ENCODE measurements at regions not wholly inside any gene's neighbourhood (a gene's known extent, or its start where the extent isn't known, plus 50 kb on each side); places are given as distances from the start of the nearest gene placed in this dataset.
"Not testable (repeated sequence)": the region's sequence is repeated elsewhere in the genome, so short reads cannot be mapped to it uniquely, and the experiment has no call there.

DNA sequence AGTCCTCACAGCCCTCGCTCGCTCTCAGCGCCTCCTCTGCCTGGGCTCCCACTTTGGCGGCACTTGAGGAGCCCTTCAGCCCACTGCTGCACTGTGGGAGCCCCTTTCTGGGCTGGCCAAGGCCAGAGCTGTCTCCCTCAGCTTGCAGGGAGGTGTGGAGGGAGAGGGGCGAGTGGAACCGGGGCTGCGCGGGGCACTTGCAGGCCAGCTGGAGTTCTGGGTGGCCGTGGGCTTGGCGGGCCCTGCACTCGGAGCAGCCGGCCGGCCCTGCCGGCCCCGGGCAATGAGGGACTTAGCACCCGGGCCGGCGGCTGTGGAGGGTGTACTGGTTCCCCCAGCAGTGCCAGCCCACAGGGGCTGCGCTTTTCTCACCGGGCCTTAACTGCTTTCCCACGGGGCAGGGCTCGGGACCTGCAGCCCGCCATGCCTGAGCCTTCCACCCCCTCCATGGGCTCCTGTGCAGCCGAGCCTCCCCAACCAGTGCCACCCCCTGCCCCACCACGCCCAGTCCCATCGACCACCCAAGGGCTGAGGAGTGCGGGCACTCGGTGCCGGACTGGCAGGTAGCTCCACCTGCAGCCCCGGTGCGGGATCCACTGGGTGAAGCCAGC lies 584.1 kb upstream of the KLF12 start:
- DNase-seq, ATAC-seq: not testable (repeated sequence)

DNA sequence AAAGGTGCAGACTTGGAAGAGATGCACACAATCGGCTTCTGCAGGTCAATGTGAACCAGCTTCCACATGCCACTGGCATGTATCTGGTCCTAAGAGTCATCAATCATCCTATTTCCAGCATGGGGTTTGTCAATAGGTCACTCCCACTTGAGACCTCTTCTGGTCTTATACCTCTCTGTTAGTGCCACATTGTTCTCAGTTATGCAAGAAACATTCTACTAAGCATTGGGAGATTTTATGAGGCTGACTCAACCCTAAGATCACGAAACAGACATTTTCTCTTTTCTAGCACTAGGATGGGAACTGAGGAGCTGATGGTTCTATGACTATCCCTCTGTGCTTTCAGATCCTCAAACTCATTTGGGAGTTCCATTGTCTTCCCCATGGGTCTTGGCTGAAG lies 581.5 kb upstream of the KLF12 start:
- no peak for ATAC-seq
- DNase-seq: no peak

DNA sequence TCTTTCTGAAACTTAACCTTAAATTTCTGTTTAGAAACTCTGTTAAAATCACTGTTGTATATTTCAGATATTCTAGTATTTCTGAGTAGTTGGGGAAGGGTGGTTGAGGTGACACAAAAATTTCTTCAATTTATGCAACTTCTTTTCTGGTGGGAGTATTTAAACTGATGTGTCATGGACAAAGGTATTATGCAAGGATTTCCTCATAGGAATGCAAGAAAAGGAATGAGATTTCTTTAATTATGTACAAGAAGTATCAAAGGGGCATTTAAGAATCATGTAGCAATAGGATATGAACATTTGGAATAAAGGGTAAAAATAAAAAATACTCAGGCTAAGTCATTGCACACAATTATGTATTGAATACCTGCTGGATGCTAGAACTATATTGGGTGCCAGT lies 575.8 kb upstream of the KLF12 start:
- ATAC-seq (no peak), DNase-seq (no peak)

DNA sequence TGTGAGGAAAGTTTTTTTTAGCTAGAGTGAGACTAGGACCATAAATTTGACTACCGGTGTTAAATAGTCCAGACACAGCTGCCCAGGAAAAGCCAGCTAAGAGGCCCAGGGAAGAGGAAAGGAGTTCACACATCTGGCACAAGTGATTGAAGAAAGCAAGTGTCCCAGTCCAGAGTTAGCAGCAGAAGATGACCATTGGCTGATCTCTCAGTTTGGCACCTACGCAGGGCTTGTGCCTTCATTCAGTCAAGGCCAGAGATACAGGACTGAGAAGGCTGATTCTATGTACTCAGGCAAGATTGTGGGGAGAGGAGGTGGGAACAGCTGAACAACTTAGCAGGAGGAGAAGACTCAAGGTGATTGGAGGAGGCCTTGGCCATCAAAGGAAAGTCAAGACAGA lies 575.0 kb upstream of the KLF12 start:
- no peak for DNase-seq
- ATAC-seq: no peak

DNA sequence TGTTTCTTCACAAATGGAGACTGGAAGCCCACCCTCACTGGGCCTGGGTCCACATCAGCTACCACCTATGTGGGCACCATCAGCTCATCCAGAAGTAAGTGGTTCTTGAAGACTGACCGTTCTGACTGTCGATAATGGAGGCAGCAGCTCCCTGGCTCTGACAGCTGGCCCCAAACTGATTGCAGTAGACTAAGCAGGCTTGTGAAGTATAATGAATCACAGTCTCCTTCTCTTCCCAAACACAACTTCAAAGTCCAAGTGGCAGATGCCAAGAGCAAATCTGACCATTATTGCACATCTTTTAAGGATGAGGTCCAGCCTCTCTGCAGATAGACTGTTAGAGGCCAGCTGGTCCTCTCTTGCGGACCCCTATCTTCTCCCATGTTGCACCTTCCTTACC lies 574.4 kb upstream of the KLF12 start:
- DNase-seq (no peak), ATAC-seq (no peak)

DNA sequence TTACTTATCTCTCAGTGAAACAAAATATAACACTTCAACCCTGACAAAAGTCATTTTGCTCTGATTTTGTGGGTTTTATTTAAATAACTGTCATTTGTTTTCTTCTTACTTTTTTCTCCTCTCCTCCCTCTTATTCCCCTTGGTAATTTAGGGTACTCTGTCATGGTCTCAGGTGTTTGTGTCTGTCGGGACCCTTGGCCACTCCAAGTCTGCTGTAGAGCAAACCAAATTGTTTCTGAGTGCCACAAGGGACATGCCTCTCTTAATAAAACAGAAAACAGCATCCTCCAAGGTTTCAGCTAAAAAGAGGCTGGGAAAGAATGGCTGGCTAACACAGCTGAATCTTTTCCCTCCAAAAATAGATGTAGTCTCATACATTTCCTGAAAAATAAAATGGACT lies 573.1 kb upstream of the KLF12 start:
- DNase-seq (no peak), ATAC-seq (no peak)

DNA sequence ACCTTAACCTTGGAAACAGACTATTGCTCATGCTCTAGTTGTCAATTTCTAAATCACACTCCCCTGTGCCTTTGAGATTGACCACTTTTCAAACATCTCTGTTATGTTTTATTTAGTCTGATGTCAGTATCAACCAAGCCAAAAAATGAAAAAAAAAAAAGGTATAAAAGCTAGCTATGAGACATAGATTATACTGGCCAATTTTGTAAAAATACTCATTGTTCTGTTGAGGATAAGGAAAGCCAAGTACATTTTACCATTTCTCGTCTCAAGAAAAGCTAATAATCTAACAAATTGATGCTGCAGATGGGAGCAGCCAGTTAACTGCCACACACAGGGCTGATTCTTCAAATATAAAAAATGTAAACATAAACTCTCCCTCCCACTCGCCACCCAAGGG lies 572.6 kb upstream of the KLF12 start:
- ATAC-seq: no peak
- no peak for DNase-seq

DNA sequence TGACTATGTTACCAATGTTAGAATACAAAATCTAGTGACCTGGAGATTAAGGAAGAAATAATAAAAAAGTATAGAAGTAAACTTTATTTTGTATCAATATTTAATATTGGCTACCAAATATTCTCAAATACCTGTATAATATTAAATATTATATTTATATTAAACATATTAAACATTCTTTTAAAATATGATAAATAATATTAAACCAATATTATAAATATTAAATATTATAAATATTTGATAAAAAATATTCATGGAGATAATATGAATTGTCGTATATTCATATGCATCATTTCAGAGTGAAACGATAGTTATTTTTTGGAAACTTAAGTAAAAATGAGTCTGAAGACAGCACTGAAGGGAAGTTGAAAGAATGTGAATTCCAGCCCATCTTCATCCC lies 571.2 kb upstream of the KLF12 start:
- ATAC-seq: no peak

DNA sequence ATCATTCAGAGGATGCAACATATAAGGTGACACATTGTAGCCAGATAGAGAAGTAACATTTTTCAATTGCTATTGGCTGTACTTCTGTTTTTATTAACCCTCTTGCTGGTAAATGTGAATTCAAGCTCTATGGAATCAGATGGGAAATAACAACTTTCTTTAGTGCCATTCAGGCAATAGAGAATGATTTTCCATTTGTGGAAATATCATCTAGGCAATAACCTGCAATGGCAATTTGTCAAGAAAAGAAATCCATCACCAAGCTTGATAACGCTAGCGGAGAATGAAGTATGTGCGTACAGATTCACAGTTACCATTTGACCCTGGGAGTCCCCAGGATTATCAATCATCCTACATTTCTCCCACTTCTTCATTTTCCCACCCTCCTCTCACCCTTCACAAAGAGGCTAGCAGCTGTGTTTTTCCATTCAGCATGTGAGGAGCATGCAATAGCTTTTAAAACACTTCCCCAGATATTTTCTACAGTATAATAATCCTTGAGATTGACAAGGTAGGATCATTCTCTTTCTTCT lies 569.7 kb upstream of the KLF12 start:
- DNase-seq (no peak), ATAC-seq (no peak)

More for the DNA sequence above, 571.2 kb upstream of the KLF12 start:
- DNase-seq: no peak

DNA sequence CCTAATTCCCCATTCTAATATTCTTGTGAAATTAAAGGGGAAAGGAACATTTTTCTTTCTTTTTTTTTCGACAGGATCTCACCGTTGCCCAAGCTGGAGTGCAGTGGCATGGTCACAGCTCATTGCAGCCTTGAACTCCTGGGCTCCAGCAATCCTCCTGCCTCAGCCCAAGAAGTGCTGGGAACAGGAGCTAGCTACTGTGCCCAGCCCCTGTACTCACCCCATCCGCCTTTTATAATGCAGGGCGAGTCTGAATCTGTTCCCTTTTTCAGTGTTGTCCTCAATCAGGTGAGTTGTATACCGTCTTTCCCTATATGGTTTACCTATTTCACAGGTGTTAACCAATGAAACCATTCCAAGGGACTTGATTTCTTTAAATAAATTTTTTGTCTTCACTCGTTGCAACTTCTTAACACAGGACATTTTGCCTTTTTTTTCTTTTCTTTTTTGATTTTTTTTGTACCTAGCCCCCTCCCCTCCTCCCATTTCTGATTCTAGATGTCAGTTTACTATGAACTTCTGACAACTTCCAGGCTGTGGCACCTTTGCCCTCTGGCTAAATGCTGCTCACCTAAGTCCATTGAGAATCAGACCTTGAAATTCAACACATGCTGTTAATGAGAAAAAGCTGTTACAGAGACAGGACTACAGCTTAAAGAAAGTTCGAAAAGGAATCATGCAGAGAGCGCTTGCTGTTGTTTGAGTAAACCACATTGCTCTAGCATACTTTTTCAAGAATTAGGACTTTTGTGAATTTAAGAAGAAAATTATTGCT lies 562.1 kb upstream of the KLF12 start:
- DNase-seq (no peak), ATAC-seq (no peak)

DNA sequence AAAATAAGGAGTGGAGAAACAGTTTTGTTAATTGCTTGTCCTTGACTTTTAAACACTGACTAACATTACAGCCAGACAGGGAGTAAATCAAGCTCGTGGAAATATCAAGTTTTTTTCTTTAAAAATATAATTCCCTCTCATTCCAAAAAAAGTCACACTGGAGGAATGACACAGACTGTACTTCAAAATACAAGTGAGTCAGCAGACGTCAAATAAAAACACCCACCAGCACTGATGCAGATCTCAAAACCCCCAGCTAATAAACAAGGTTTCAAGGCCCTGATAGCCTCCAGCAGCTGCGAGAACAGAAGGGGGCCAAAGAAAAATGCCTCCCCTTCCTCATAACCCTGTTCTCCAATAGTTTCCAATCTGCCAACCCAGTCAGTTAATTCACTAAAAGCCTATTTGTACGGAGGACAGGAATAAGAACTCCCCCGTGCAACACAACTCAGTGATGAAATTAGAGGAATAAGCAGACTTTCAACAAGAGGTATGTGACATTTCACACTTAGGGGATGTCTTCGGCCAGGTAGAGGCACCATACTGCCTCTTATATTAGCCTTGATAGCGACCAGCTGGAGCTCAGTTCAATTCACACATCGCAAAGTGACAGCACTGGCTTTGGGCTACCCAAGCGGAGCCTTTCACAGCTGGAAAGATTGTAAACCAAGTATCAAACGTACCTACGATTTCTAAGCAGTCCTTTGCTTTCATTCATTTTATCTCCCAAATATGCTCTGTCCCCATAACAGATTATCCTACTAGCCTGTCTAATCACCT lies 561.0 kb upstream of the KLF12 start:
- no peak for DNase-seq
- no peak for ATAC-seq

DNA sequence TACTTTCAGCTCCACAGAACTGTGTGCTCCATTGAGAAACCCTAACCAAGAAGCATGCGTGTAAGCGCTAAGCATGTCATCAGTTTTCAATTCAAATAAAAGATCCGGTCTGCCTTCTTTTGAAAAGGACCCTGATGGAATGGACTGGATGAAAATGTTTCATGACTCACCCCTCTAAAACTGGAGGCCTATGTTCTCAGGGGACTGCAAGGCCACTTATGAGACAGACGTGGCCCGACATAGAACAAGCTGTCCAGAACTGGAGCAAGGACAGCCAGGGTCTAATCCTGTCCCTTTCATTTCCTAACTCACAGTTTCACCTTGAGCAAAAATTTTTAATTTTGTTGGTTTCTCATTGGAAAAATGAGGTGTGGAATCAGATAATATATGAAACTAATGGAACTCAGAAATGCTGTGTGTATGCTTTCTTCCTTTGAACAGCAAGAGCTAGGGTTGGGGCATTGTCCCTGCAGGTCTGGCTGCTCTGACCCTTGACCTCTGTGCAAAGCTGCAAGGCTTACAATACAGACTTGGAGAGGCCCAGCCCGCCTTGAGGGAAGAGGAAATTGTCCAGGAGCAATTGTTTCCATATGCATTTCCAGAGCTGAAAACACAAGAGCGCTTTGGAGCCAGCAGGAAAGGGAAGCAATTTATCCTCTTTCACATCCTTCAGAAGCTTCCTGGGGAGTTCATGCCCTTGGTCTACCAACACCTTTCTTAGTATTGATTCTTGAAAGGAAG lies 553.4 kb upstream of the KLF12 start:
- ATAC-seq: no peak
- no peak for DNase-seq

DNA sequence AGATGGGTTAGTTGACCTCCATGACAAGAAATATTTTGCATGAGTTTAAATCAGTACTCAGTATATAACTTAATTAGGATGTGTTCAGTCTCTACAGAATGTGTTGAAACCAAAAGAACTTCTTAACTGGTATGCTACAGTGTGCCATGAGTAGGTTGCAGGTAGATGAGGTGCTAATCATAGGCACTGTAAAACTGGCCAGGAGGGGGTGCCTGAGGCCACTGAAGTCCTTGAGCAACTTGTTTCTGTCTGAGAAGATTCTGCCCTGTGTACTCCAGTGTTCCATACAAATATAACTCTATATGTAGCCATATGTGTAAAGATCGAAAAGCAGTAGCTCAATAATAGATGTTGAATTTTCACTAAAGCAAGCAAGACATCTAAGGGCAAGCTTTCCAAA lies 549.2 kb upstream of the KLF12 start:
- DNase-seq (no peak), ATAC-seq (no peak)

DNA sequence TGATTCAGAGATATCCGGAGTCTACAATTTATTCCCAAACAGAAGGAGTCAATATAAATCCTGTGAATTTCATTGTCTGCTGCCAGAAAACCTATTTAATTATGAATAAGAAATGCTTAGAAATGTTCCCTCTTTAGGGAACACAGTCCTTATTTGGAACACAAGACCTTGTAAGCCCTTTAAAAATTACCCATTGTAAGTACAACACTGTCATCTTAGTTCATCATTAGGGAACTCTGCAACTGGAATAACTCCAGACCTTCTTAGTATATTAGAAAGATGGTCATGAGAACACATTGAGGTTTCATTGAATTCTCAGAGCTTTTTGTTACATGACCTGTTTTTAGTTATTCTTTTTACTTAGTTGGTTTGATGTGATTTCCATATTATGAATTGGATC lies 548.5 kb upstream of the KLF12 start:
- ATAC-seq (no peak), DNase-seq (no peak)

DNA sequence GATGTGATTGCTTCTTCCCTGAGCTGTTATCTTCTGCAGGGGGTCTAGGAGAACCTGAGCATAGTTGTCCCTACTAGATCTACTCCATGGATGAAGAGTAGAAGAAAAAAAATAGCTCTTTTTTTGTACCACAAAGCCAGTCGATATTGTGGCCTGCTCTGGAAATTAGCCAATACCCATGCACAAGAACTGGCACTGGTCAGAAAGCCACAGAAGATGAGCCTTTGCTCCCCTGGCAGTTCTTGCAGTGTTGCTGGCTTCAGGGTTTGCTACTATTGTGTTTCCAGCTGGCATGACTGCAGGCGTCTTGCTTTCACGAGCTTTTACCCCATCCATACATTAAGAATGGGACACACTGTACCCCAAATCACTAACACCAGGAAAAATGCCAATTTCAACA lies 547.7 kb upstream of the KLF12 start:
- DNase-seq: no peak
- ATAC-seq: no peak

DNA sequence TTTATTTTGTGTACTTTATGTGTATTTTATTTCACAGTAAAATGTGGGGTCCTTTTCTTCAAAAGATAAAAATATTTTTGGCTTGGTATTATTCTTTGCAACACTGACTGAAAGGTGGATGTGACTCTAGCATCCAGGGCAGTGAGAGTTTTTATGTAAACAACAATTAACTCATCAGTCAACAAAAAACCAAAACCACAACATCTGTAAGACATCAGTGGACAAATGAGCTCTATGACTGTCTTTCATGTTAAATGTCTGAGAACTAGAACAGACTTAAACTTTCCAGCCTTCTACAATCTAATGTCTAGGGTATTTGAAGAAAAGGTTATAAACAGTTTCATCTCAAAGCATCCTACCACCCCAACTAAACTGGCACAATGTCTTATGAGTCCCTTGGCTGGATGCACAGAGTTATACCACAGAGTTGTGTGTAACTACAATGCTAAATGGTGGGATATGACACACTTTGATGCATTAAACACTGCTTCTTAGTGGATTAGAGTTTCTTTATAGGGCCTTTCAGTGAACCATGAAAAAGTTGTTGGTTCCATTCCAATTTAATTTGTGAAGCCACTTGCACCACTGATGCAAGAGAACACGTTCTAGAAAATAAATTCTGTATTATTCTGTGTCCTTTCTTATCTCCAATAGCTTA lies 544.2 kb upstream of the KLF12 start:
- ATAC-seq (no peak), DNase-seq (no peak)

DNA sequence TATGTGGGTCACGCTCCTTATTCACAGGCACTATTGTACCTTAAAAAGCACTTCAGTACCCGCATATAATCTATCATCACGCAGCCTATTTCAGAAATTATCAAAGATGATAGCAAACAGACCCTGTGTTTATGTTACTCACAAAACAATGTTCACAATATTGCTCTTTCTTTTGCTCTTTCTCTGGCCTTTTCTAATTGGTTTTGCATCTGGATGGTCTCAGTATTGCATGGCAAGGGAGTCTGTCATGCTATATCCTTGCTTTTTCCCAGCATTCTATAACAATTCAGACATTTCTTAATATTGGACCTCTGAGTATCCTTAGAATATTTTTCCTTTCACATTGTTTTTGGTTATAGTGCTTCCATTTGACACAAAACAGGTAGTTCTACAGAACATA lies 541.8 kb upstream of the KLF12 start:
- DNase-seq (no peak), ATAC-seq (no peak)

DNA sequence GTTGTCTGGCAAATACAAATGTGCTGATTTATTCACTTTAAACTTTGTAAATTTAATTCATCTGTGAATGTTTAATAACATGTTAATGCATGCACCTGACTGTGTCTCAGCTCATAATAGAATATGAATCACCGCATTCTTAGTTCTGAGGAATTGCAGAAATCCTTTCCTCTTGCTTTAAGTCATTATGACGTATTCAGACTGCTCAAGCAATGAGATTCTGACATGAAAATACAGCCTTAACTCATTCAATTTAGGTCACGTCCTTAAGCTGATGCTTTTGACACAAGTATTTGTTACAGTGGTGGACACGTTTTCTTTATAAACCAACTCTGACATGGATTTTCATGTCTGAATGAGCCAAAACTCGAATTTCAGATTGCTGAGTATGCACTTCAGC lies 541.0 kb upstream of the KLF12 start:
- ATAC-seq: no peak
- no peak for DNase-seq

DNA sequence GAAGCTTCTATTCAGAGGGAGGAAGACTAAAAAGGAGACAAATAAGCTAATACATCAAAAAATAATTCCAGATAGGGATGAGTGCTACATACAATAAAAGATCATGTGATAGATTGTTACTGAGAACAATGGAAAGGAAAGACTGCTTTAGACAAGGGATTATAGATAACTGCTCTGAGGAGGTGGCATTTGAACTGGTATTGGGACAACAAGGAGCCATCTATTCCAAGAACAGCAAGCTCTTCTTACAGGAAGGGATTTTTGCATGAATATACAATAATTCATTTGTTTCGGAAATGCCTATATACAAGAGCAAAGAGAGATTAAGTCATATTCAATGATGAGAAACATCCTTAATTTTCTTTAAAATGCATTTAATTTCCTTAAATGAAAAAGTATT lies 540.5 kb upstream of the KLF12 start:
- ATAC-seq (no peak), DNase-seq (no peak)

DNA sequence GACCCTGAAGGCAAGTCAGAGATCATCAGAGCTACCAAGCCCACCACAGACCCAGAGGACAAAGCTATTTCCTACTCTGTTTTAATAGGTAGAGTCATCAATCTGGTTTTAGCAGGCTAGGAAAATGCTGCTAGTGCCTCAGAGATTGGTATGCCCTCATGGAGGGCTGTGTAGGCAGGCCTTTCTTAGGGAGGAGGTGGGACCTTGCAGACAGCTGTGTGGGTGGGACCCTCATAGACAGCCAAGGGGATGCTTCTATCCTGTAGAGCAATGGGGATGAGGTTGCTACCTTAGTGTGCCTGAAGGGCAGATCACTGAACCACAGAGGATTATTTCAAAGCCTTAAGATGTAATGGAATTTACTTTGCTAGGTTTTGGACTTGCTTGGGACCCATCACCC lies 534.9 kb upstream of the KLF12 start:
- DNase-seq (no peak), ATAC-seq (no peak)

DNA sequence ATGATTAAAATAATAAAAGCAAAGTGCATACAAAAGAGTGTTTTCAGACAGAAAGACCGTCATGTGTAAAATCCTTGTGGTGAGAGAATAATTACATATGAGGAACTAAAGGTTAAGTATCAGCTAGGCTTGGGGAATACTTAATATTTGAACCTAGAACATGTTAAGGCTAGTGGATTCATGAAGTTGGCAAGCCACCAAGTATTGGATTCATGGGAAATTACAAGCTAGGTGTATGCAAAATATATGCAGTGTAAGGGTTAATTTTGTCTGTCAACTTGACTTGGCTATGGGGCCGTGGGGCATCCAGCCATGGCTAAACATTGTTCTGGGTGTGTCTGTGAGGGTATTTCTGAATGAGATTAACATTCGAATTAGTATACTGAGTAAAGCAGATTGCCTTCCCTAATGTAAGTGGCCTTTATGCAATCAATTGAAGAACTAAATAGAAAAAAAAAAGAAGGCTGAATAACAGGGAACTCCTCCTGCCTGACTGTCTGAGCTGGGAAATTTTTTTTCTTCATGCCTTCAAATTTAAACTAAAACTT lies 533.5 kb upstream of the KLF12 start:
- DNase-seq (no peak), ATAC-seq (no peak)

DNA sequence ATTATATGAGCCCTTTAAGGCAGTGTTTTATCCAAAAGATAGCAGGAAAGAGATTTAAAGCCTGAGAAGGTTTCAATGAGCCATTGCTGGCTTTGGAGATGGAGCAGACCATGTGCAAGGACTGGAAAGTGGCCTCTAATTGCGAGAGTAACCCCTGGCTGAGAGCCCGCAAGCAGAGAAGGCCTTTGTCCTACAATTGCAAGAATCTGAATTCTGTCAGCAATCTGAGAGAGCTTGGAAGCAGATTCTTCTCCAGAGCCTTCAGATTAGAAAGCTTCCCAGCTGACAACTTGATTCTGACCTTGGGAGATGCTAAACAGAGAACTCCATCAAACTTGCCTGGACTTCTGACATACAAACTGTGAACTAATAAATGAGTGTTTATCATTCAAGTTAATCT lies 528.7 kb upstream of the KLF12 start:
- no peak for DNase-seq
- no peak for ATAC-seq

Data from stimulated activated naive CD8-positive, alpha-beta T cell treated with anti-CD3 and anti-CD28 coated beads, Interleukin-15, Interleukin-2, amounts not matched to agents 100 U/mL and 50 U/mL, for 24 hours (primary cell).